Brain microvascular endothelial cell (primary cell): ENCODE measurements at regions not wholly inside any gene's neighbourhood (a gene's known extent, or its start where the extent isn't known, plus 50 kb on each side); places are given as distances from the start of the nearest gene placed in this dataset.

Source experiments
- DNase-seq: peaks from one replicate; pipeline ENCODE4 v3.0.0-alpha.2; 2020
- H3K27ac ChIP-seq: fragments of 250-450 bp; sonication (Bioruptor Pico); 2 replicates; pipeline ENCODE4 v1.5.1; 2020; ENCODE audit warnings: mild to moderate bottlenecking, moderate library complexity
- H3K27me3 ChIP-seq: fragments of 250-450 bp; sonication (Bioruptor Pico); replicated peaks from 2 replicates; pipeline ENCODE4 v1.5.1; 2020; ENCODE audit warnings: mild to moderate bottlenecking
- H3K36me3 ChIP-seq: fragments of 250-450 bp; sonication (Bioruptor Pico); replicated peaks from 2 replicates; pipeline ENCODE4 v1.5.1; 2020; ENCODE audit warnings: mild to moderate bottlenecking
- H3K4me3 ChIP-seq: 2 replicates; pipeline ENCODE4 v1.5.1; 2011; ENCODE audit warnings: low read depth, mild to moderate bottlenecking, control low read depth, low read length, moderate library complexity
- CTCF ChIP-seq: IDR thresholded peaks from 2 replicates; pipeline ENCODE4 v1.5.1; 2011; ENCODE audit warnings: low read depth, mild to moderate bottlenecking, moderate library complexity, low read length, control low read depth, inconsistent platforms; ENCODE audit errors: missing control alignments
- in situ Hi-C: cut with HindIII; loops from 2 replicates; pipeline ENCODE4 v1.10.0; 2017; ENCODE audit warnings: low sequenced_read_pairs, low pct_ligation_motif_present

- in situ Hi-C loops: no loop called here
- TF ChIP-seq CTCF: no peak
- Histone ChIP-seq H3K27me3 (no peaks in the 10 kb centered on the region), H3K36me3 (no peaks in the 10 kb centered on the region), H3K4me3 (no peak overlapping the region), H3K27ac (no peak overlapping the region)
- DNase-seq: no peak
These were observed 126.7 kb downstream of the TMX3 start for GRCh38 chr18:68588169-68588568.

GRCh38 chr18:68583685-68584084 lies 131.2 kb downstream of the TMX3 start:
- Histone ChIP-seq H3K27me3 (no peaks in the 10 kb centered on the region), H3K4me3 (no peak overlapping the region), H3K36me3 (no peaks in the 10 kb centered on the region), H3K27ac (no peak overlapping the region)
- no peak for TF ChIP-seq CTCF
- in situ Hi-C loops: no loop called here
- no peak for DNase-seq

- no peak for DNase-seq
- Histone ChIP-seq H3K27me3 (no peaks in the 10 kb centered on the region), H3K36me3 (no peaks in the 10 kb centered on the region), H3K27ac (no peak overlapping the region), H3K4me3 (no peak overlapping the region)
- TF ChIP-seq CTCF: no peak
- in situ Hi-C loops: no loop called here
These were observed 140.6 kb downstream of the TMX3 start for GRCh38 chr18:68574311-68574710.

GRCh38 chr18:68569936-68570335 lies 145.0 kb downstream of the TMX3 start:
- Histone ChIP-seq H3K4me3 (no peak overlapping the region), H3K36me3 (no peaks in the 10 kb centered on the region), H3K27ac (no peak overlapping the region), H3K27me3 (no peaks in the 10 kb centered on the region)
- in situ Hi-C loops: no loop called here
- no peak for DNase-seq
- no peak for TF ChIP-seq CTCF

- H3K27me3 ChIP-seq: no peaks in the 10 kb centered on the region
- no peak for TF ChIP-seq CTCF
- no peak overlapping the region for H3K4me3 ChIP-seq
- no peaks in the 10 kb centered on the region for H3K36me3 ChIP-seq
- DNase-seq: no peak
- in situ Hi-C loops: no loop called here
- no peak overlapping the region for H3K27ac ChIP-seq
These were observed 146.3 kb downstream of the TMX3 start for GRCh38 chr18:68568364-68569155.

GRCh38 chr18:68566991-68567390 lies 147.9 kb downstream of the TMX3 start:
- Histone ChIP-seq H3K27ac (no peak overlapping the region), H3K27me3 (no peaks in the 10 kb centered on the region), H3K36me3 (no peaks in the 10 kb centered on the region), H3K4me3 (no peak overlapping the region)
- TF ChIP-seq CTCF: no peak
- in situ Hi-C loops: no loop called here
- DNase-seq: no peak
